ENCODE measurements at regions not wholly inside any gene's neighbourhood (a gene's known extent, or its start where the extent isn't known, plus 50 kb on each side); places are given as distances from the start of the nearest gene placed in this dataset.

DNA sequence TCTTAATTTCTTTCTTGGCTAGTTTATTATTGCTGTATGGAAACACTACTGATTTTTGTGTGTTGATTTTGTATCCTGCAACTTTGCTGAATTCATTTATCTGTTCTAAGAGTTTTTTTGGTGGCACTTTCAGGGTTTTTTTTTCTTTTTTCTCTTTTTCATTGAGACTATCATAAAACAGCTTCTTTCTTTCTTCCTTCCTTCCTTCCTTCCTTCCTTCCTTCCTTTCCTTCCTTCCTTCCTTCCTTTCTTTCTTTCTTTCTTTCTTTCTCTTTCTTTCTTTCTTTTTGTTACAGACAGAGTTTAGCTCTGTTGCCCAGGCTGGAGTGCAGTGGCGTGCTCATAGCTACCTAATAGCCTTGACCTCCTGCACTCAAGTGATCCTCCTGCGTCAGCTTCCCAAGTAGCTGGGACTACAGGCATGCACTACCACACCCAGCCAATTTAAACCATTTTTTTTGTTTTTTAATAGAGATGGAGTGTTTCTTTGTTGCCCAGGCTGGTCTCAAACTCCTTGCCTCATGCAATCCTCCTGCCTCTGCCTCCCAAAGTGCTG lies 72.3 kb downstream of the ZNF503 start:
- H3K79me1 ChIP-seq (ENCODE audit: low read length) = no peaks in the 10 kb centered on the region
- no peak overlapping the region for H3K4ac ChIP-seq (ENCODE audit: low read depth, low read length)
- H3K27me3 ChIP-seq (ENCODE audit: insufficient read depth, low read length) = no peaks in the 10 kb centered on the region
- no peak overlapping the region for H4K8ac ChIP-seq (ENCODE audit: low read depth, low read length)
- H3K4me1 ChIP-seq (ENCODE audit: control insufficient read depth in 1 of 2, insufficient read depth in 2 of 2, low read length in 2 of 2) = no peaks in the 10 kb centered on the region
- H3K27ac ChIP-seq (ENCODE audit: low read depth, low read length) = no peak overlapping the region
- DNase-seq = no peak
- no peak overlapping the region for H2BK12ac ChIP-seq (ENCODE audit: low read length)
- H3K14ac ChIP-seq (ENCODE audit: low read length) = no peak overlapping the region
- H3K4me2 ChIP-seq (ENCODE audit: low read length) = no peak overlapping the region
- H4K91ac ChIP-seq (ENCODE audit: low read depth, low read length) = no peak overlapping the region
- H2AFZ ChIP-seq (ENCODE audit: insufficient read depth, low read length, poor library complexity) = no peak overlapping the region
- no peak overlapping the region for H3K18ac ChIP-seq (ENCODE audit: low read length)
- no peaks in the 10 kb centered on the region for H3K36me3 ChIP-seq (ENCODE audit: control insufficient read depth in 1 of 2, insufficient read depth in 2 of 2, low read length in 2 of 2)
- H3K23ac ChIP-seq (ENCODE audit: low read length) = no peak overlapping the region
- no peak overlapping the region for H2BK5ac ChIP-seq (ENCODE audit: low read depth, low read length, poor library complexity)
- no CpG with 5 or more reads among the region's 2 CpGs for WGBS (ENCODE audit: extremely low coverage, insufficient coverage, insufficient read length)
- no peak overlapping the region for H3K4me3 ChIP-seq (ENCODE audit: low read depth, low read length)
- H2AK5ac ChIP-seq (ENCODE audit: low read length) = no peak overlapping the region
- H3K79me2 ChIP-seq (ENCODE audit: control insufficient read depth, insufficient read depth, low read length, poor library complexity) = no peaks in the 10 kb centered on the region
- no peak overlapping the region for H4K12ac ChIP-seq (ENCODE audit: low read depth, low read length)
- no peaks in the 10 kb centered on the region for H3K9me3 ChIP-seq (ENCODE audit: insufficient read depth, low read depth, low read length)
- H2BK120ac ChIP-seq (ENCODE audit: insufficient read depth, low read length, poor library complexity) = no peak overlapping the region
- no peak overlapping the region for H3K9ac ChIP-seq (ENCODE audit: low read length)

DNA sequence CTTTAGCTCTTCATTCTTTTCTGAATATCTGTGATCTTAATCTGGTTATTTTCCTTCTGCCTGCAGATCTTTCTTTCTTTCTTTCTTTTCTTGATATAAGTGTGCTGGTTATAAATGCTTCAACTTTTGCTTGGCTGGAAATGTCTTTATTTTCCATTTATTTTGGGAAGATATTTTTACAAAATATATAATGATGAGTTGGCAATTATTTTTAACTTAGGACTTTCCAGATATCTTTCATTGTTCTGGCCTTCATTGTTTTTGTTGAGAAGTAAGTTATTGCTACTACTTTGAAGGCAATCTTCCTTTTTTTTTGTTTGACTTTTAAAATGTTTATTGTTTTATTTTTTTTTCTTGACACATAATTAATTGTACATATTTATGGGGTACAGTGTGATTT lies 75.3 kb downstream of the ZNF503 start:
- Histone ChIP-seq H3K79me2 (ENCODE audit: control insufficient read depth, insufficient read depth, low read length, poor library complexity) (no peaks in the 10 kb centered on the region), H2AK5ac (ENCODE audit: low read length) (no peak overlapping the region), H3K36me3 (ENCODE audit: control insufficient read depth in 1 of 2, insufficient read depth in 2 of 2, low read length in 2 of 2) (no peaks in the 10 kb centered on the region), H3K27ac (ENCODE audit: low read depth, low read length) (no peak overlapping the region), H3K14ac (ENCODE audit: low read length) (no peak overlapping the region), H3K4ac (ENCODE audit: low read depth, low read length) (no peak overlapping the region), H3K9ac (ENCODE audit: low read length) (no peak overlapping the region), H3K18ac (ENCODE audit: low read length) (no peak overlapping the region), H3K4me2 (ENCODE audit: low read length) (no peak overlapping the region), H4K12ac (ENCODE audit: low read depth, low read length) (no peak overlapping the region), H3K23ac (ENCODE audit: low read length) (no peak overlapping the region), H2BK12ac (ENCODE audit: low read length) (no peak overlapping the region), H2BK120ac (ENCODE audit: insufficient read depth, low read length, poor library complexity) (no peak overlapping the region), H4K91ac (ENCODE audit: low read depth, low read length) (no peak overlapping the region), H2AFZ (ENCODE audit: insufficient read depth, low read length, poor library complexity) (no peak overlapping the region), H3K4me3 (ENCODE audit: low read depth, low read length) (no peak overlapping the region), H3K27me3 (ENCODE audit: insufficient read depth, low read length) (no peaks in the 10 kb centered on the region), H3K79me1 (ENCODE audit: low read length) (no peaks in the 10 kb centered on the region), H2BK5ac (ENCODE audit: low read depth, low read length, poor library complexity) (no peak overlapping the region), H4K8ac (ENCODE audit: low read depth, low read length) (no peak overlapping the region), H3K9me3 (ENCODE audit: insufficient read depth, low read depth, low read length) (no peaks in the 10 kb centered on the region), H3K4me1 (ENCODE audit: control insufficient read depth in 1 of 2, insufficient read depth in 2 of 2, low read length in 2 of 2) (no peaks in the 10 kb centered on the region)
- no peak for DNase-seq

DNA sequence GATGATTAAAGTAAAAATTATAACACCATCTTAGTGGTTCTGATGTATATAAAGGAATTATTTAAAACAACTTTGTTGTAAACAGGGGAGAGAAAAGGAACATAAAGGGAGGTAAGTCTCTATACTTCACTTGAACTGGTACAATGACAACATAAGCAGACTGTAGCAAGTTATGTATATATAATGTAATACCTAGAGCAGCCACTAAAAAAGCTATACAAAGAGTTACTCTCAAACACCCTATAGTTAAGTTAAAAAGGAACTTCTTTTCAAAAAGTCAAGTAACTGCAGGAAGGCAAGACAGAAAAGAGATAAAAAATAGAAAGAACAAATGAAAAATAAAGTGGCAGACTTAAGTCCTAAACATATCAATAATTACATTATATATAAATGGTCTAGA lies 82.3 kb downstream of the ZNF503 start:
- H3K4me1 ChIP-seq (ENCODE audit: control insufficient read depth in 1 of 2, insufficient read depth in 2 of 2, low read length in 2 of 2) = no peaks in the 10 kb centered on the region
- no peak overlapping the region for H3K4me3 ChIP-seq (ENCODE audit: low read depth, low read length)
- H3K14ac ChIP-seq (ENCODE audit: low read length) = no peak overlapping the region
- H4K8ac ChIP-seq (ENCODE audit: low read depth, low read length) = no peak overlapping the region
- H2AFZ ChIP-seq (ENCODE audit: insufficient read depth, low read length, poor library complexity) = no peak overlapping the region
- no peak overlapping the region for H4K91ac ChIP-seq (ENCODE audit: low read depth, low read length)
- no peak for DNase-seq
- H3K4ac ChIP-seq (ENCODE audit: low read depth, low read length) = no peak overlapping the region
- no peak overlapping the region for H3K9ac ChIP-seq (ENCODE audit: low read length)
- no peak overlapping the region for H2BK120ac ChIP-seq (ENCODE audit: insufficient read depth, low read length, poor library complexity)
- no peaks in the 10 kb centered on the region for H3K27me3 ChIP-seq (ENCODE audit: insufficient read depth, low read length)
- H2AK5ac ChIP-seq (ENCODE audit: low read length) = no peak overlapping the region
- H2BK5ac ChIP-seq (ENCODE audit: low read depth, low read length, poor library complexity) = no peak overlapping the region
- no peak overlapping the region for H4K12ac ChIP-seq (ENCODE audit: low read depth, low read length)
- H2BK12ac ChIP-seq (ENCODE audit: low read length) = no peak overlapping the region
- no peak overlapping the region for H3K27ac ChIP-seq (ENCODE audit: low read depth, low read length)
- no peak overlapping the region for H3K23ac ChIP-seq (ENCODE audit: low read length)
- no peaks in the 10 kb centered on the region for H3K79me2 ChIP-seq (ENCODE audit: control insufficient read depth, insufficient read depth, low read length, poor library complexity)
- H3K9me3 ChIP-seq (ENCODE audit: insufficient read depth, low read depth, low read length) = no peaks in the 10 kb centered on the region
- H3K4me2 ChIP-seq (ENCODE audit: low read length) = no peak overlapping the region
- no peak overlapping the region for H3K18ac ChIP-seq (ENCODE audit: low read length)
- no peaks in the 10 kb centered on the region for H3K36me3 ChIP-seq (ENCODE audit: control insufficient read depth in 1 of 2, insufficient read depth in 2 of 2, low read length in 2 of 2)
- no peaks in the 10 kb centered on the region for H3K79me1 ChIP-seq (ENCODE audit: low read length)

DNA sequence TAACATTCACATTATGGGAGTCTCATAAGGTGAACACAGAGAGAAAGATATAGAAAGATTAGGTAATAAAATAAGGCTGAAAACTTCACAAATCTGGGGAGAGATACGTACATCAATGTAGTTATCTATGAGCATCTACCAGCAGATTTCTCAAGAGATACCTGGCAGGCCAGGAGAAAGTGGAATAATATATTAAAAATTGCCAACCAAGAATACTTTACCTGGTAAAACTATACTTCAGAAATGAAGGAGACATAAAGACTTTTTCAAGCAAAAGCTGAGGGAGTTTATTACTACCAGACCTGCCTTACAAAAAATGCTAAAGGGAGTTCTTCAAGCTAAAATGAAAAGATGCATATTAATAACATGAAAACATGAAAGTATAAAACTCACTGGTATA lies 78.8 kb upstream of the COMTD1 start:
- H2BK120ac ChIP-seq (ENCODE audit: insufficient read depth, low read length, poor library complexity) = no peak overlapping the region
- no peak overlapping the region for H4K8ac ChIP-seq (ENCODE audit: low read depth, low read length)
- no peak overlapping the region for H2BK12ac ChIP-seq (ENCODE audit: low read length)
- no peak overlapping the region for H3K4me2 ChIP-seq (ENCODE audit: low read length)
- H3K9ac ChIP-seq (ENCODE audit: low read length) = no peak overlapping the region
- H3K79me1 ChIP-seq (ENCODE audit: low read length) = no peaks in the 10 kb centered on the region
- no peaks in the 10 kb centered on the region for H3K36me3 ChIP-seq (ENCODE audit: control insufficient read depth in 1 of 2, insufficient read depth in 2 of 2, low read length in 2 of 2)
- no peaks in the 10 kb centered on the region for H3K9me3 ChIP-seq (ENCODE audit: insufficient read depth, low read depth, low read length)
- H3K4me1 ChIP-seq (ENCODE audit: control insufficient read depth in 1 of 2, insufficient read depth in 2 of 2, low read length in 2 of 2) = no peaks in the 10 kb centered on the region
- H2BK5ac ChIP-seq (ENCODE audit: low read depth, low read length, poor library complexity) = no peak overlapping the region
- H3K27me3 ChIP-seq (ENCODE audit: insufficient read depth, low read length) = no peaks in the 10 kb centered on the region
- DNase-seq = no peak
- H4K12ac ChIP-seq (ENCODE audit: low read depth, low read length) = no peak overlapping the region
- no peak overlapping the region for H3K4ac ChIP-seq (ENCODE audit: low read depth, low read length)
- H3K18ac ChIP-seq (ENCODE audit: low read length) = no peak overlapping the region
- no CpG with 5 or more reads among the region's 1 CpG for WGBS (ENCODE audit: extremely low coverage, insufficient coverage, insufficient read length)
- H2AK5ac ChIP-seq (ENCODE audit: low read length) = no peak overlapping the region
- no peak overlapping the region for H2AFZ ChIP-seq (ENCODE audit: insufficient read depth, low read length, poor library complexity)
- H4K91ac ChIP-seq (ENCODE audit: low read depth, low read length) = no peak overlapping the region
- H3K4me3 ChIP-seq (ENCODE audit: low read depth, low read length) = no peak overlapping the region
- no peak overlapping the region for H3K23ac ChIP-seq (ENCODE audit: low read length)
- no peak overlapping the region for H3K14ac ChIP-seq (ENCODE audit: low read length)
- H3K27ac ChIP-seq (ENCODE audit: low read depth, low read length) = no peak overlapping the region
- H3K79me2 ChIP-seq (ENCODE audit: control insufficient read depth, insufficient read depth, low read length, poor library complexity) = no peaks in the 10 kb centered on the region

DNA sequence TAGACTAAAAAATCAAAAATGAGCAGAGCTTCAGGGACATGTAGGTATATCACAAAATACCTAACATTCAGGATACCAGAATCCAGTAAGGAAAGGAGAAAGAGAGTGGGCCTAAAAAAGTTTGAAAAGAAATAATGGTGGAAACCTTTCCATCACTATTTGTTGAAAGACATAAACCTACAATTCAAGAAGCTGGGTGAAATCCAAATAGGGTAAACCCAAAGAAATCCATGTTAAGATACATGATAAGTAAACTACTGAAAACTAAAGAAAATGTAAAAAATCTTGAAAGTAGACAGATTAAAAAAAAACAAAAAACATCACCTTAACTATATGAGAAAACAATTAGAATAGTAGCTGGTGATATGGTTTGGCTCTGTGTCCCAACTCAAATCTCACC lies 76.7 kb upstream of the COMTD1 start:
- no peak overlapping the region for H3K27ac ChIP-seq (ENCODE audit: low read depth, low read length)
- no peak overlapping the region for H3K4ac ChIP-seq (ENCODE audit: low read depth, low read length)
- H3K4me2 ChIP-seq (ENCODE audit: low read length) = no peak overlapping the region

More for the DNA sequence above, 76.7 kb upstream of the COMTD1 start:
- Histone ChIP-seq H2AK5ac (ENCODE audit: low read length) (no peak overlapping the region), H3K27me3 (ENCODE audit: insufficient read depth, low read length) (no peaks in the 10 kb centered on the region), H3K79me2 (ENCODE audit: control insufficient read depth, insufficient read depth, low read length, poor library complexity) (no peaks in the 10 kb centered on the region), H3K9me3 (ENCODE audit: insufficient read depth, low read depth, low read length) (no peaks in the 10 kb centered on the region), H3K4me3 (ENCODE audit: low read depth, low read length) (no peak overlapping the region), H3K14ac (ENCODE audit: low read length) (no peak overlapping the region), H4K91ac (ENCODE audit: low read depth, low read length) (no peak overlapping the region), H2AFZ (ENCODE audit: insufficient read depth, low read length, poor library complexity) (no peak overlapping the region), H4K12ac (ENCODE audit: low read depth, low read length) (no peak overlapping the region), H3K79me1 (ENCODE audit: low read length) (no peaks in the 10 kb centered on the region), H3K18ac (ENCODE audit: low read length) (no peak overlapping the region), H2BK5ac (ENCODE audit: low read depth, low read length, poor library complexity) (no peak overlapping the region), H2BK120ac (ENCODE audit: insufficient read depth, low read length, poor library complexity) (no peak overlapping the region), H3K36me3 (ENCODE audit: control insufficient read depth in 1 of 2, insufficient read depth in 2 of 2, low read length in 2 of 2) (no peaks in the 10 kb centered on the region), H3K23ac (ENCODE audit: low read length) (no peak overlapping the region), H3K4me1 (ENCODE audit: control insufficient read depth in 1 of 2, insufficient read depth in 2 of 2, low read length in 2 of 2) (no peaks in the 10 kb centered on the region), H3K9ac (ENCODE audit: low read length) (no peak overlapping the region), H2BK12ac (ENCODE audit: low read length) (no peak overlapping the region), H4K8ac (ENCODE audit: low read depth, low read length) (no peak overlapping the region)
- no peak for DNase-seq
